HepG2 (cell line): ENCODE measurements at regions not wholly inside any gene's neighbourhood (a gene's known extent, or its start where the extent isn't known, plus 50 kb on each side); places are given as distances from the start of the nearest gene placed in this dataset.
A peak's percentile ranks its signal among the peaks of the same experiment; 100 is the strongest.

ENCODE experiments used
- FOXO1 ChIP-seq: sonication (generic); formaldehyde crosslinking; IDR thresholded peaks from 2 replicates; pipeline ENCODE4 v1.4.0; 2020; ENCODE audit warnings: missing genetic modification reagents
- IRF2 ChIP-seq: IDR thresholded peaks from 2 replicates; pipeline ENCODE4 v1.6.1; 2018; ENCODE audit warnings: missing genetic modification reagents, missing compliant biosample characterization
- JUN ChIP-seq: sonication (generic); formaldehyde crosslinking; IDR thresholded peaks from 2 replicates; pipeline ENCODE4 v1.4.0; 2020; ENCODE audit warnings: mild to moderate bottlenecking, missing genetic modification reagents
- SOX13 ChIP-seq, 3 experiments: fragments of 450-650 bp in 1 of 3; sonication (generic) in 1 of 3; formaldehyde crosslinking in 1 of 3; IDR thresholded peaks in 2 of 3; conservative IDR thresholded peaks in 1 of 3; 2 replicates each; pipeline versions ENCODE4 v1.5.0 to v1.6.1; 2016 to 2020; ENCODE audit warnings: antibody characterized with exemption in 1 of 3, mild to moderate bottlenecking in 1 of 3, missing compliant biosample characterization in 1 of 3, missing genetic modification reagents in 1 of 3, moderate library complexity in 1 of 3
- SP4 ChIP-seq: sonication (generic); formaldehyde crosslinking; IDR thresholded peaks from 2 replicates; pipeline ENCODE4 v1.8.1; 2023; ENCODE audit warnings: mild to moderate bottlenecking, missing genetic modification reagents
- STAG1 ChIP-seq: sonication (generic); formaldehyde crosslinking; IDR thresholded peaks from 2 replicates; pipeline ENCODE4 v1.4.0; 2020; ENCODE audit warnings: missing genetic modification reagents
- TEAD3 ChIP-seq: optimal IDR thresholded peaks from 2 replicates; pipeline ENCODE3; 2016; ENCODE audit warnings: borderline replicate concordance
- ZNF652 ChIP-seq: IDR thresholded peaks from 2 replicates; pipeline ENCODE4 v1.6.1; 2016; ENCODE audit warnings: low read depth, borderline replicate concordance
- ZNF747 ChIP-seq: sonication (generic); formaldehyde crosslinking; IDR thresholded peaks from 2 replicates; pipeline ENCODE4 v1.8.1; 2023; ENCODE audit warnings: missing genetic modification reagents, mild to moderate bottlenecking, borderline replicate concordance
- TF ChIP-seq, protein P1 (sequence below): fragments of 450-650 bp; IDR thresholded peaks from 2 replicates; pipeline ENCODE4 v1.6.1; 2017; ENCODE audit warnings: mild to moderate bottlenecking
- TF ChIP-seq, protein P2 (sequence below): sonication (generic); formaldehyde crosslinking; IDR thresholded peaks from 2 replicates; pipeline ENCODE4 v1.4.0; 2020; ENCODE audit warnings: mild to moderate bottlenecking, low read depth, missing genetic modification reagents
- TF ChIP-seq, protein P3 (sequence below): sonication (generic); formaldehyde crosslinking; IDR thresholded peaks from 2 replicates; pipeline ENCODE4 v1.4.0; 2020; ENCODE audit warnings: missing genetic modification reagents; ENCODE audit errors: not compliant biosample characterization
- TF ChIP-seq, protein P4 (sequence below): sonication (generic); formaldehyde crosslinking; IDR thresholded peaks from 2 replicates; pipeline ENCODE4; 2020; ENCODE audit warnings: missing genetic modification reagents, mild to moderate bottlenecking, borderline replicate concordance
- TF ChIP-seq, protein P5 (sequence below): sonication (generic); formaldehyde crosslinking; IDR thresholded peaks from 2 replicates; pipeline ENCODE4 v1.5.1; 2020; ENCODE audit warnings: mild to moderate bottlenecking, missing genetic modification reagents, moderate library complexity

DNA sequence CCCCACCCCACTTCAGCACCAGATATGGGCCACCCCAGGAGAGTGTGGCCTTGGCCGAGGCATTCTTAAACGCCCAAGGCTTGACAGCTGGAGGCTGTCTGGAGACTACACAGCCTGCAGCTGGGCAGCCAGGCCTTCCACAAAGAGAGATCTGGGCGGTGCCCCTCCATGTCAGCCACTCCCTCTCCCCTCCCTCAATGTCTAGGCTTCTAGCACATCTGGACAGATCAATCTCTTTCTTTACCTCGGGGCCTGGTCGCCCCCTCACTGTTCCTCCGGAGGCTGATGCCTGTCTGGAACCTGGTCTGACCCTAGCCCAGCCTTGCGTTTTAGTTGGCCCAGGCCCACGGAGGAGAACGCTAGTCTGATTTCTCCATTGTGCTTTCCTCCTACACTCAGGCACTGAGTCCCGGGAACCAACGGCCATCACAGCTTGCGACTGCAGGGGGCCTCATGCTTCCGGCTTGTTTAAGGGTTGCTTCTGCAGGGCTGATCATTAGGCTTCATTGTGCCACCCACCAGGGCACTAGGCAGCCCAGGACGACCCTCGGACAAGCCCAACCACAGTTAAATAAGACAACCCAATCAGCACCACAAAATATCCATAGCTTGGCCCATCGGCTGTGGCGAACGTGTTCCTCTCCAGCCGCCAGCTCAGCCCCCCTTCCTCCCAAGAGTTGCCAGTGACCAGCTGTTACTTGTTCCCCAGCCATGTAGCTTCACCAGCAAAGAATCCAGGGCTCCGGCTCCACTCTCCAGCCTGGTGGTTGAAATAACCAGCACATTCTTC is 200.6 kb downstream of the BCOR start (continued):
- TF ChIP-seq, protein P1, sequence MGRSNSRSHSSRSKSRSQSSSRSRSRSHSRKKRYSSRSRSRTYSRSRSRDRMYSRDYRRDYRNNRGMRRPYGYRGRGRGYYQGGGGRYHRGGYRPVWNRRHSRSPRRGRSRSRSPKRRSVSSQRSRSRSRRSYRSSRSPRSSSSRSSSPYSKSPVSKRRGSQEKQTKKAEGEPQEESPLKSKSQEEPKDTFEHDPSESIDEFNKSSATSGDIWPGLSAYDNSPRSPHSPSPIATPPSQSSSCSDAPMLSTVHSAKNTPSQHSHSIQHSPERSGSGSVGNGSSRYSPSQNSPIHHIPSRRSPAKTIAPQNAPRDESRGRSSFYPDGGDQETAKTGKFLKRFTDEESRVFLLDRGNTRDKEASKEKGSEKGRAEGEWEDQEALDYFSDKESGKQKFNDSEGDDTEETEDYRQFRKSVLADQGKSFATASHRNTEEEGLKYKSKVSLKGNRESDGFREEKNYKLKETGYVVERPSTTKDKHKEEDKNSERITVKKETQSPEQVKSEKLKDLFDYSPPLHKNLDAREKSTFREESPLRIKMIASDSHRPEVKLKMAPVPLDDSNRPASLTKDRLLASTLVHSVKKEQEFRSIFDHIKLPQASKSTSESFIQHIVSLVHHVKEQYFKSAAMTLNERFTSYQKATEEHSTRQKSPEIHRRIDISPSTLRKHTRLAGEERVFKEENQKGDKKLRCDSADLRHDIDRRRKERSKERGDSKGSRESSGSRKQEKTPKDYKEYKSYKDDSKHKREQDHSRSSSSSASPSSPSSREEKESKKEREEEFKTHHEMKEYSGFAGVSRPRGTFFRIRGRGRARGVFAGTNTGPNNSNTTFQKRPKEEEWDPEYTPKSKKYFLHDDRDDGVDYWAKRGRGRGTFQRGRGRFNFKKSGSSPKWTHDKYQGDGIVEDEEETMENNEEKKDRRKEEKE = no peak
- TF ChIP-seq TEAD3 (CRISPR knock-in tag) = peak; percentile 72
- TF ChIP-seq, protein P2, sequence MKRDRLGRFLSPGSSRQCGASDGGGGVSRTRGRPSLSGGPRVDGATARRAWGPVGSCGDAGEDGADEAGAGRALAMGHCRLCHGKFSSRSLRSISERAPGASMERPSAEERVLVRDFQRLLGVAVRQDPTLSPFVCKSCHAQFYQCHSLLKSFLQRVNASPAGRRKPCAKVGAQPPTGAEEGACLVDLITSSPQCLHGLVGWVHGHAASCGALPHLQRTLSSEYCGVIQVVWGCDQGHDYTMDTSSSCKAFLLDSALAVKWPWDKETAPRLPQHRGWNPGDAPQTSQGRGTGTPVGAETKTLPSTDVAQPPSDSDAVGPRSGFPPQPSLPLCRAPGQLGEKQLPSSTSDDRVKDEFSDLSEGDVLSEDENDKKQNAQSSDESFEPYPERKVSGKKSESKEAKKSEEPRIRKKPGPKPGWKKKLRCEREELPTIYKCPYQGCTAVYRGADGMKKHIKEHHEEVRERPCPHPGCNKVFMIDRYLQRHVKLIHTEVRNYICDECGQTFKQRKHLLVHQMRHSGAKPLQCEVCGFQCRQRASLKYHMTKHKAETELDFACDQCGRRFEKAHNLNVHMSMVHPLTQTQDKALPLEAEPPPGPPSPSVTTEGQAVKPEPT = no peak
- TF ChIP-seq FOXO1 (CRISPR knock-in tag) = no peak
- TF ChIP-seq JUN = no peak
- TF ChIP-seq STAG1 = 0 out of 2 replicates have a peak, but pooled peaks have one; percentile 14
- TF ChIP-seq, protein P3, sequence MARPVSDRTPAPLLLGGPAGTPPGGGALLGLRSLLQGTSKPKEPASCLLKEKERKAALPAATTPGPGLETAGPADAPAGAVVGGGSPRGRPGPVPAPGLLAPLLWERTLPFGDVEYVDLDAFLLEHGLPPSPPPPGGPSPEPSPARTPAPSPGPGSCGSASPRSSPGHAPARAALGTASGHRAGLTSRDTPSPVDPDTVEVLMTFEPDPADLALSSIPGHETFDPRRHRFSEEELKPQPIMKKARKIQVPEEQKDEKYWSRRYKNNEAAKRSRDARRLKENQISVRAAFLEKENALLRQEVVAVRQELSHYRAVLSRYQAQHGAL (CRISPR knock-in tag) = no peak
- TF ChIP-seq IRF2 (CRISPR knock-in tag) = no peak
- TF ChIP-seq SOX13 (IDR thresholded peaks at IDR 0.05) = no peak
- TF ChIP-seq SOX13 (CRISPR knock-in tag; conservative IDR thresholded peaks at IDR 0.05 in 1 of 2, IDR thresholded peaks at IDR 0.05 in 1 of 2) = no peak
- TF ChIP-seq, protein P4, sequence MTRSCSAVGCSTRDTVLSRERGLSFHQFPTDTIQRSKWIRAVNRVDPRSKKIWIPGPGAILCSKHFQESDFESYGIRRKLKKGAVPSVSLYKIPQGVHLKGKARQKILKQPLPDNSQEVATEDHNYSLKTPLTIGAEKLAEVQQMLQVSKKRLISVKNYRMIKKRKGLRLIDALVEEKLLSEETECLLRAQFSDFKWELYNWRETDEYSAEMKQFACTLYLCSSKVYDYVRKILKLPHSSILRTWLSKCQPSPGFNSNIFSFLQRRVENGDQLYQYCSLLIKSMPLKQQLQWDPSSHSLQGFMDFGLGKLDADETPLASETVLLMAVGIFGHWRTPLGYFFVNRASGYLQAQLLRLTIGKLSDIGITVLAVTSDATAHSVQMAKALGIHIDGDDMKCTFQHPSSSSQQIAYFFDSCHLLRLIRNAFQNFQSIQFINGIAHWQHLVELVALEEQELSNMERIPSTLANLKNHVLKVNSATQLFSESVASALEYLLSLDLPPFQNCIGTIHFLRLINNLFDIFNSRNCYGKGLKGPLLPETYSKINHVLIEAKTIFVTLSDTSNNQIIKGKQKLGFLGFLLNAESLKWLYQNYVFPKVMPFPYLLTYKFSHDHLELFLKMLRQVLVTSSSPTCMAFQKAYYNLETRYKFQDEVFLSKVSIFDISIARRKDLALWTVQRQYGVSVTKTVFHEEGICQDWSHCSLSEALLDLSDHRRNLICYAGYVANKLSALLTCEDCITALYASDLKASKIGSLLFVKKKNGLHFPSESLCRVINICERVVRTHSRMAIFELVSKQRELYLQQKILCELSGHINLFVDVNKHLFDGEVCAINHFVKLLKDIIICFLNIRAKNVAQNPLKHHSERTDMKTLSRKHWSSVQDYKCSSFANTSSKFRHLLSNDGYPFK = no peak
- no peak for TF ChIP-seq ZNF652 (CRISPR knock-in tag)
- TF ChIP-seq, protein P5, sequence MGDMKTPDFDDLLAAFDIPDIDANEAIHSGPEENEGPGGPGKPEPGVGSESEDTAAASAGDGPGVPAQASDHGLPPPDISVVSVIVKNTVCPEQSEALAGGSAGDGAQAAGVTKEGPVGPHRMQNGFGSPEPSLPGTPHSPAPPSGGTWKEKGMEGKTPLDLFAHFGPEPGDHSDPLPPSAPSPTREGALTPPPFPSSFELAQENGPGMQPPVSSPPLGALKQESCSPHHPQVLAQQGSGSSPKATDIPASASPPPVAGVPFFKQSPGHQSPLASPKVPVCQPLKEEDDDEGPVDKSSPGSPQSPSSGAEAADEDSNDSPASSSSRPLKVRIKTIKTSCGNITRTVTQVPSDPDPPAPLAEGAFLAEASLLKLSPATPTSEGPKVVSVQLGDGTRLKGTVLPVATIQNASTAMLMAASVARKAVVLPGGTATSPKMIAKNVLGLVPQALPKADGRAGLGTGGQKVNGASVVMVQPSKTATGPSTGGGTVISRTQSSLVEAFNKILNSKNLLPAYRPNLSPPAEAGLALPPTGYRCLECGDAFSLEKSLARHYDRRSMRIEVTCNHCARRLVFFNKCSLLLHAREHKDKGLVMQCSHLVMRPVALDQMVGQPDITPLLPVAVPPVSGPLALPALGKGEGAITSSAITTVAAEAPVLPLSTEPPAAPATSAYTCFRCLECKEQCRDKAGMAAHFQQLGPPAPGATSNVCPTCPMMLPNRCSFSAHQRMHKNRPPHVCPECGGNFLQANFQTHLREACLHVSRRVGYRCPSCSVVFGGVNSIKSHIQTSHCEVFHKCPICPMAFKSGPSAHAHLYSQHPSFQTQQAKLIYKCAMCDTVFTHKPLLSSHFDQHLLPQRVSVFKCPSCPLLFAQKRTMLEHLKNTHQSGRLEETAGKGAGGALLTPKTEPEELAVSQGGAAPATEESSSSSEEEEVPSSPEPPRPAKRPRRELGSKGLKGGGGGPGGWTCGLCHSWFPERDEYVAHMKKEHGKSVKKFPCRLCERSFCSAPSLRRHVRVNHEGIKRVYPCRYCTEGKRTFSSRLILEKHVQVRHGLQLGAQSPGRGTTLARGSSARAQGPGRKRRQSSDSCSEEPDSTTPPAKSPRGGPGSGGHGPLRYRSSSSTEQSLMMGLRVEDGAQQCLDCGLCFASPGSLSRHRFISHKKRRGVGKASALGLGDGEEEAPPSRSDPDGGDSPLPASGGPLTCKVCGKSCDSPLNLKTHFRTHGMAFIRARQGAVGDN = peak; percentile 17; the same call in 1 of the 2 replicates
- TF ChIP-seq SP4 (CRISPR knock-in tag) = no peak
- no peak for TF ChIP-seq ZNF747 (CRISPR knock-in tag)
